Stimulated activated CD8-positive, alpha-beta memory T cell treated with anti-CD3 and anti-CD28 coated beads, Interleukin-4, amount 100 ng/mL, for 4 hours (primary cell): ENCODE measurements at regions not wholly inside any gene's neighbourhood (a gene's known extent, or its start where the extent isn't known, plus 50 kb on each side); places are given as distances from the start of the nearest gene placed in this dataset.
A peak's percentile ranks its signal among the peaks of the same experiment; 100 is the strongest.
"Not testable (repeated sequence)": the region's sequence is repeated elsewhere in the genome, so short reads cannot be mapped to it uniquely, and the experiment has no call there.

Source experiments
- DNase-seq, 2 donors: peaks; one replicate each; pipeline ENCODE4 v3.0.0-alpha.2; 2020; ENCODE audit warnings: low read depth in 2 of 2, low spot score in 1 of 2

DNA sequence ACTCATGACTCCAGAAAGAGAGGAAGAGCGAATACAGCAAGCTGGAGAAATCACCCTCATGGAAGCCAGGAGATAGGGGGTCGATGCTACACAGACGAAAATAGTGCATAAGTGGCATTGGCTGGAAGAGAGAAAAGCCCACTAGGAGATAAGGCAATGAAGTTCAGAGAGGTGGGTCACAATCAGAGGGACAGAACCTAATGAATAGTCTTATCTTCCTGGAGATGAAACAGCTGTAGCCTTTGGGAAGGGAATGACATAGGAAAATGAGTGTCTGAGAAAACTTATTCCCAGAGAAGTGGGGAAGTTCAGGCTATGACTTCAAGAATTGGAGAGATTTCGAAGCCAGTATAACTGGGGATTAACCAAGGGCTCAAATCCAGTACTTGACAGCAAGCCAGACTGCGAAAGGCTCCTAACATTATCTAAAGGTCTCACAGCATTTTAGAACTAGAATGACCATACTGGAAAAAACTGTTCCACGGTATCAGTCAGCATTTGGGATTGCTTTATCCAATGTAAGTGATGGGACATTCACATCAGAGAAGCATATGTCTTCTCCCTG lies 211.1 kb downstream of the ZNF365 start:
- no peak for DNase-seq

DNA sequence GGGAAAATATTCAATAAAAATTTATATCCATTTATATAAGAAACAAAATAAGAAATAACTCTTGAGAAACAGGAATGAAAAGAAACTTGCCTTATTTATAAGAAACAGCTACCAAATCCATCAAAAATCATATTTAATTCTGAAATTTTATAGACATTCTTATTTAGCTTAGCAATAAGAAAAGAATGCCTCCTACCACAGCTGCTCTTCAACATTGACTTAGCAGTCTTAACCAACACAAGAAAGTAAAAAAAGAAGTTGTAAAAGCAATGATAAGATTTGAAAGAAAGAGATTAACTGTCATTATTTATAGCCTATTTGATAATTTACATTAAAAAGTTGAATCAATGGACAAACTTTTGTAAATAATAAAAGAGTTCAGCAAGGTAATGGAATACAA lies 212.8 kb downstream of the ZNF365 start:
- DNase-seq: no peak

DNA sequence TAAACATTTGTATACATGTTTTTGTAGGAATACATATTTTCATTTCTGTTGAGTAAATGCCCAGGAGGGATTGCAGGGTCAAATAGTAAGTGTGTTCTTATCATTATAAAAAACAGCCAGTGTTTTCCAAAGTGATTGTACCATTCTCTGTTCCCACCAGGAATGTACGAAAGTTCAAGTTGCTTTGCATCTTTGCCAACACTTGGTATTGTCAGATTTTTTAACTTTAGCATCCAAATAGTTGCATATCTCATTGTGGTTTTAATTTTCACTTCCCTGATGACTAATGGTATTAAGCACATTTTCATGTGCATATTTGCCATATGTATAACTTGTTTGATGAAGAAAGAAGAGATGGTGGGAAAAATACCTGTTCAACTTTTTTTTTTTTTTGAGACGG lies 213.9 kb downstream of the ZNF365 start:
- DNase-seq: no peak

DNA sequence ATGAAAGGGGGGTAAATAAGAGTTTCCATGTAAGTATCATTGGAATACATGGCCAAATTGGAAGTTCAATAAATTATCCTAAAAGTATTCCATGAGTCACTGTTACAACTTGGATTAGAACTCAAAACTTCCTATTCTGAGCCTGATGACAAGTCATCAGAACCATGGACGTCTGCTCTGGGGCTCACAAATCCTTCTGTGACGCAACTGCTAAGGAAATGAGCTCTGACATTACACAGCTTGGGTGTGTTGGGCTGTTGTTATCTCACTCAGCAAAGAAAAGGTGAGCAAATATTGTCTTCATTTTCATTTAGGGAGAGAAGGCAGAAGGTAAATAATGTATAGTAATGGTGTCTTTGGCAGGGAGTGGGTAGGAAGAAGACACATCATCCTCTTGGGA lies 214.8 kb upstream of the ADO start:
- DNase-seq: no peak

DNA sequence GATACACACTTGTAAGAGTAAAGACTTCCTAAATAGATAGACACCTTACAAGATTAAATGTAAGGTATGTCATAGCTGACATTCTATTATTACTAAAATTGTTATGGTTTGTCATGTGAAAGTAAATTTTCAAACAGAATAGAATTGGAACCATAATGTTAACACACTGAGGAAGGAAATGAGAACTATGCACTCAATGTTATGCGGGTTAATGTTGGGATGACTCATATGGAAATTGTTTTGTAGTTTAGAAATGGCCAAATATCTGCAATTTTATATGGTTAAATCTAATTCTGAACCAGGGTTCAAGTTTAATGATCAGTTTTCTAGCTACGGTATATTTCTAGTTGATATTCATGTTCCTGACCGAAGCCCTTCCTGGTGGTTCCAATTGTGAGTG lies 214.2 kb upstream of the ADO start:
- no peak for DNase-seq

DNA sequence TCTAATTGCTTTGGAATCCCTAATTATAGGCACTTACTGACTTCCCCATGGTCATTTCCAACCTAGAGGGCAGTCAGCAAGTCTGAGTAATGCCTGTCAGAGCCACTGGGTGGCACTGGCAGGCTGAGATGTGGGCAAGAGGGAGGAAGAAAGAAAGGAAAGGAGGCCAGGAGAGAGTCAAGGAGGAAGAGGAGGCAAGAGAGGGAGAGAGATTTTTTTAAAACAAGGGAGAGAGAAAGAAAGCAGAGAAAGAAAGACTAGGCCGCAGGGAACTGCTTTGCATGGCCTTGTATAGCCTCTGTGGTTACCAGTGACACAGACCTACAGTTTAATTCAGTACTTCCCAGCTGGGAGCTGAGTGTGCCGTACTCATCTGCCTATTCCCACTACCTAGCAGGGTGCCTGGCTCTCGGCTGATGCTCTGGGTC lies 210.4 kb upstream of the ADO start:
- DNase-seq: no peak

DNA sequence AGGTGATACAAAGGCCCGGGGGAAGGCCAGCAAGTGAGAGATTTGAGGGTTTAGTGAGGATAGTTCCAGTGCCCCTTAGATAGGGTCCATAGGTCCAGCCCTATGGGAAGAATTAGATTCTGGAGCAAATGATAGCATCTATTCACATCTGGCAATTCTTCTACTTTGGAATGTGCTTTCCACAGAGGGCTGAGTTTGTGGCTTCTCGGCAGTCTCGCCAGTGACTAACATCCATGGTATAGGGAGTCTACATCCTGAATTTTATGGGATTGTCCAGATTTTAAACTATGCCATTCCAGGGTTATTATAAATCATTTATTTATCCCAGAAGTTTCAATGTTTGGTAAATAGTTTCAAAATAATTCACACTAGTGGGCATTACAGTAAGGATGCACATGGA lies 207.3 kb upstream of the ADO start:
- DNase-seq: no peak

DNA sequence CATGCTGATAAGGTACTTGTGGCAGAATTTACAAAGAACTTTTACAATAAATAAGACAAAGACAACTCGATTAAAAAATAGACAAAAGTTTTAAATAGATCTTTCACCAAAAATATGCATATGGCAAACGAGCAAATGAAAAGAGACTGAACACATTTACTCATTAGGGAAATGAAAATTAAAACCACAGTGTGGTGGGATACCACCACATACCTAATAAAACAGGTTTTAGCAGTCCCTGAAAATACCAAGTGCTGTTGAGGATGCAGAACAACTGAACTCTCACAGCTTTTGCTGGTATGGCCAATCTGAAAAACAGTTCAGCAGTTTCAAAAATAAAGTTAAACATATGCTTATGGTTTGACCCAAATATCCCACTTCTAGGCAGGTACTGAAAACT lies 205.4 kb upstream of the ADO start:
- no peak for DNase-seq

DNA sequence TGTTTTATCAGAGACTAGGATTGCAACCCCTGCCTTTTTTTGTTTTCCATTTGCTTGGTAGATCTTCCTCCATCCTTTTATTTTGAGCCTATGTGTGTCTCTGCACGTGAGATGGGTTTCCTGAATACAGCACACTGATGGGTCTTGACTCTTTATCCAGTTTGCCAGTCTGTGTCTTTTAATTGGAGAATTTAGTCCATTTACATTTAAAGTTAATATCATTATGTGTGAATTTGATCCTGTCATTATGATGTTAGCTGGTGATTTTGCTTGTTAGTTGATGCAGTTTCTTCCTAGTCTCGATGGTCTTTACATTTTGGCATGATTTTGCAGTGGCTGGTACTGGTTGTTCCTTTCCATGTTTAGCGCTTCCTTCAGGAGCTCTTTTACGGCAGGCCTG lies 198.0 kb upstream of the ADO start:
- DNase-seq: not testable (repeated sequence)

DNA sequence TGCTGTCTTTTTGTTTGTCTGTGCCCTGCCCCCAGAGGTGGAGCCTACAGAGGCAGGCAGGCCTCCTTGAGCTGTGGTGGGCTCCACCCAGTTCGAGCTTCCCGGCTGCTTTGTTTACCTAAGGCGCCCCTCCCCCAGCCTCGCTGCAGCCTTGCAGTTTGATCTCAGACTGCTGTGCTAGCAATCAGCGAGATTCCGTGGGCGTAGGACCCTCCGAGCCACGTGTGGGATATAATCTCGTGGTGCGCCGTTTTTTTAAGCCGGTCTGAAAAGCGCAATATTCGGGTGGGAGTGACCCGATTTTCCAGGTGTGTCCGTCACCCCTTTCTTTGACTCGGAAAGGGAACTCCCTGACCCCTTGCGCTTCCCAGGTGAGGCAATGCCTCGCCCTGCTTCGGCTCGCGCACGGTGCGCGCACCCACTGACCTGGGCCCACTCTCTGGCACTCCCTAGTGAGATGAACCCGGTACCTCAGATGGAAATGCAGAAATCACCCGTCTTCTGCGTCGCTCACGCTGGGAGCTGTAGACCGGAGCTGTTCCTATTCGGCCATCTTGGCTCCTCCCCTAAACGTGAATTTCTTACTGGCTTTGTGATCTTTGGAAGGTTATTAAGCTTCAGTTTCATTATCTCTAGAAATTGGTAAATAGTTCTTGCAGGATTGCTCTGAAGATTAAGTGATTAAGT lies 196.2 kb upstream of the ADO start:
- not testable (repeated sequence) for DNase-seq

DNA sequence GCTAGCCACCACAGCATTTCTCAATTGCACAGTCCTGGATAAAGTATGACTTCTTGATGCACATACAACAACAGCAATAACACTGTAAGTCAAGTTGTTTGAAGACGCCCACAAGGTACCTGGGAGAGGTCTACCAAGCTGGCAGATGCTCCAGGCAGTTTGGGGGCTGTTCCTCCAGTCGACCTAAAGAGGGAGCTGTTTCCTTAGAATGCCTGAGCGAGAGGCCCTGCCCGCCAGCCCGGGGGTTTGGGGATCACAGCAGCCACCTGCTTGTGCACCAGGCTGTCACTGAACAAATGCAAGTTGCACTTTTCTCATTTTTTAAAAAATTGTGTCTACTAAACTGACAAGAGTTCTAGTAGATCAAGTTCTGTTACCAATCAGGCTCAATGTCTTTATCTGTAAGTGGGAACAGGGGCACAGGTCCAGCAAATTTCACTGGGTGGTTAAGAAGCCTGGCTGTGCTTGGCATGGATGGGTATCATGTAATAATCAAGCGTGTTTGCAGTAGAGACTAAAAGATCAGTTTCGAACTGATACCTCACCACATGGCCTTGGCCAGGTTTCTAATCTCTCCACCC lies 193.8 kb upstream of the ADO start:
- peak; percentile 58 to 62 for DNase-seq

DNA sequence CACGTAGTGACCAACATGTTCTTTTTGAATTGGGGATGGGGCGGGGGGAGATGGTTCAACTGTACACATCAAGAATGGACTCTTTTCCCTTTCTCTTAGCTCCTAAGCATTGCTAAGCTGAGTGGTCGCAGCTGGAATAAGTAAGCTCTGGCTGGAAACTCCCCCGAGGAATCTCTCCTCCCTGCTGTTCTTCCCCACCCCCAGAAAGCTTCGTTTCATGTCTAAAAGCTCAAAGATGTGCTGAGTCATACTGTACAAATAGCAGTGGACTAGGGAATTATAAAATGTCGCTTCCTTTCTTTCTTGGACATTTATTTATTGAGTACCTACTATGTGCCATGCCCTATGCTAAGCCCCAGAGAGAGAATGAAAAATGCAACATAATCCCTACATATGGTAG lies 191.1 kb upstream of the ADO start:
- DNase-seq: no peak

DNA sequence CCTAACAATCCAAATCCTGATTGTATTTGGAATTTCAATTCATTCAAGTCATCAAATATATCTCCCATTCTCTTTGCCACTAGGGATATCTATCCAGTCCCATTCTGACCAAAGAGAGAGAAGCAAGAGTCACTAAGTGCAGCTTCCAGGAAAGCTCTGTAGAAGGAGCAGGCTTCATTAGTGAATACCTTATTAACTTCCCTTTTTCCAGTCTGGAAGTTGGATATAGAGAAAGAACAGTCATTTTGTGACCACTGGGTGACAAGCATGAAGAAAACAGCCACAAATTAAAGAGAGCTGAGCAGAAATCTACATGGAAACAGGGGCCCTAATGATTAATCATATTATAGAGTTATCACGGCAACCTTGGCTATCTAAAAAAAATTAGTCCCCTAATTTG lies 190.7 kb upstream of the ADO start:
- no peak for DNase-seq

DNA sequence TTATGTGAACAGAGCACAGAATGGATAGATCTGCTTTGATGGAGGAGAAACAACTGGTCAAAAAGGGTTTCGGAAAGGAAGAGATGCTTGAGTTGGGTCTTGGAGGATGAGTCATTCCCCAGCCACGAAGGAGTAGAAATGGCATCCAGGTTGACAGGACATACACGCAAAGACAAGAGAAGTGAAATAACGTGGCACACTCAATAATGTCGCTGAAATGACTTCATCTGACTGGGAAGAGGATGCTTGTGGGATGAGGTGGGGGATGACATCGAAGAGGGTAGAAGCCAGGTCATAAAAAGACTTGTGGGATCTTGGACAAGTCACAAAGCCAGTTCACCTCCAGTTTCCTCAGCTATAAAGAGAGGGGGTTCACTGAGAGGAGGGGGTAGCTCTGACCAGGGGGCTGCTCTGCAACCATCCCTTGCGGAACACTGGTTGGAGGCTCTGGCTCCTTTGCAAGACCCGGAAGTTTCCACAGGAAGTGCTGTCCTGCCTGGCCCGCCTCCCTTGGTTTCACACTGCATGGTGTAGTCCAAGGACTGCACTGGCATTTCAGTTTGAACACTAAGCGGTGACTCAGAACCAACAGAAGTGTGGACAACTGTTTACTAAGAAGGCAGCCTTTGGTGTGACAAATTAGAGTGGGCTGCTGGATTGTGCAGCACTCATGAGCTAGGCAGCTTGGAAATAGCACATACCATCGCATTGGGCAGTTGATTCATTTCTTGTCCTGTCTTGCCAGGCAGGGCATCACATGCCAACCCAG lies 189.9 kb upstream of the ADO start:
- DNase-seq: no peak

DNA sequence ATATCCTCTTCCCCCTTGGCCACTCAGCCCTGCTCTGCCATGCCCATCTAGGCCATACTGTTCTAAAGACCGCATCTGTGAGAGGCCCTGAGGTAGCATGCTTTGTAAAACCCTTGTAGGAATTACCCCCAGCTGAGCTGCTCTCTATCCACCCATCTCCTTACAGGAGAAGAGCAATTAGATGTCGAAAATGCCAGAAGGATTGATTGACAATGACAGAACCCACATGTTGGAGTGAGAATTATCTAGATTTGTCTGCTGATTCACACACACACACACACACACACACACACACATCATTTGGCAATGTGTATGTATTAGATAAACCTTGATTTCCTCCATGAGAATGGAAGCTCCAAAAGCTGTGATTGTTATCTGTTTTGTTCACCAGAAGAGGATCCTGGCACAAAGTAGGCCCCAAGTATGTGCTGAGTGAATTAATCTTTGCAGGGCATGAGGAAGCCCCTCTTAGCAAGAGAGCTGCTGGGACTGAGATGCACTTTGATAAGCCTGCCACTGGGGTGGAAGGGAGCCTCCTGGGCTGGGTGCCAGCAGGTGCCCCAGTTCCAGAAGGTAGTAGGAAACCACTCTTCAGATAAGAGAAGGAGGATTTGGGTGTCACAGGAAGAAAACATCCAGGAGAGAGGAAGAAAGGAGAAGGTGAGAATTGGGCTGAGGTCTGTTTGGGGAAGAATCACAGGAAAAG lies 187.5 kb upstream of the ADO start:
- DNase-seq: no peak

DNA sequence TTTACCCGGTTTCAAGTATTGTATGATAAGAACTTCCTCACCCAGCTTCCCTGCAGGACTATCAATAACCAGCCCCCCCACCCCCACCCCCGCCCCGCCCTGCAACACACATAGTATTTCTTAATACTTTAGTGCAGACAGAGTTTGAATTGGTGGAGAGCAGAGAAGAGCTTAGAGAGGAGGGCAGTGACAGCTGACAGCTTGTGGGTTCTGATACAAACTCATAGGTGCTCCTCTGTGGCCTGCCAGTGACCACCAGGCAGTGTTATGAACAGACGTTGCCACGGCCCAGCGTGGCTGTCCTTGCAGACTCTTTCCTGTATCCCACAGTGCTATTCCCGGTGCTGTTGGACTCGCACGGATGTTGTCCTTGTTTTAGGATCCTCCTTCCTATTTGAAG lies 186.9 kb upstream of the ADO start:
- no peak for DNase-seq

DNA sequence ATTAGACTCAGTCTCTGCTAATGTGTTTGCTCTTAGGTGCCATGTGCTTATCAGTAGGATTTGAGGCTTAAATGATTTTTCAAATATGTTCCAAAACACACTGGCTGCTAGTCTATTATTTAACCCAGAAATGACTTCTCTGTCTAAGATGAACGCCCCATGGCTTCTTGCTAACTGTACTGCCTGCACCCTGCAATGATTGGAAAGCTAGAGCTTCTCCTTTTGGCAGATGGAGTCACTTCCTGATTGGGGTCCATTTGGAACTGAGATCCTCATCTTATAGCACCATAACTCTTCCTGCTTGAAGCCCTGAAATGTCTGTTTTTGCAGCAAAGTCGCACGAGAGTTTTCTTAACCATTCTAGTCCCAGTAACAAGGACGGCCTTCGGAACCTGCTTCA lies 186.5 kb upstream of the ADO start:
- DNase-seq: no peak

DNA sequence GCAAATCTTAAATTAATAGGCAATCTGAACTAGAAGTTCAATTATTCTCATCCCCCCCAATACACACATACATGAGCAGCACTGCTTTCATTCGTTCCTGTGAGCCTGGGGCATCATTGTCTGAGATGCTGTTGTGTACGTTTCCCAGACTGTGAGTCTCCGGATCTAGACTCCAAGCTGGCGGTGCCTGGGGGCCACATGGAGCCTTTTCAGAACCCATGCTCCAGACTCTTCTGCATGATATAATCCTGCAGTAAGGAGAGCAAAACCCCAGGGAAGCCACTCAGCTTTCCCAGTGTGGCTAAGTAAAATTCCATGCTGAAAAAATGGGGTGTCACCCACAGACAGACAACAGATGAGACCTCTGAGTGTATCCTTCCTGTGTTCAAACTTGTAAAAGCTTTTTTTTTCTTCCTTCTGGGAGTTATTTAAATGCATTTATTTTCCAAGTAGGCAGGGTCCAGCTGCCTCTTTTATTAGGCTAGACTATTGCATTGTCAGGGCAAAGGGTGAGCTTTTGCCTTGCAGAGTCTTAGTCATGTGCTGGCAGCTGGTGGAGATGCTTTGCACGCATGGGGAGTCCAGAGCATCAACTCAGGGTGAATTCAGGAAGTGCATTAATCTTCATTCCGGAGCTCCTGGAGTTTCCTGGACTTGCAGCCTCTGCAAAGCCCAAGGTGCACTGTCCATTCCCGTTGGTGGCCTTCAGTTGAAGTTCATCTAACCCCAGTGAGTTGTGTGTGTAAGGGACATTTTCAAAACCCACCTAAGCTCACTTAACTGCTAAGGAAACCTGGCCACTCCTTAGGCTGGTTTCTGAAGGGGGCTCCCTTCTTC lies 185.7 kb upstream of the ADO start:
- DNase-seq: no peak

DNA sequence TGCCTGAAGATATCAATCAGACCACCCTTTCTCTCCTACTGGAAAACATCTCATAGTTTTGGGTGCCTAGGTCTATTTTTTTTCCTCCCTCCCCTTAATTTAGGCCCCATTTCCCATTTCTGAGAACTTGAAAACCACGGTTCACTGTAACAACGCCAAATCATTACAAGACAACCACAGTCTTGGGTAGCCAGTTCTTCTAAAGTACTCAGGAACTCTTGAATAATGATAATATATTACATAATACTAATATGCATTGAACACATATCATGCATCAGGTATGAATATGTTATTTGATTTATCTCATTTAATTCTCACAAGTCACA lies 185.1 kb upstream of the ADO start:
- DNase-seq: no peak

DNA sequence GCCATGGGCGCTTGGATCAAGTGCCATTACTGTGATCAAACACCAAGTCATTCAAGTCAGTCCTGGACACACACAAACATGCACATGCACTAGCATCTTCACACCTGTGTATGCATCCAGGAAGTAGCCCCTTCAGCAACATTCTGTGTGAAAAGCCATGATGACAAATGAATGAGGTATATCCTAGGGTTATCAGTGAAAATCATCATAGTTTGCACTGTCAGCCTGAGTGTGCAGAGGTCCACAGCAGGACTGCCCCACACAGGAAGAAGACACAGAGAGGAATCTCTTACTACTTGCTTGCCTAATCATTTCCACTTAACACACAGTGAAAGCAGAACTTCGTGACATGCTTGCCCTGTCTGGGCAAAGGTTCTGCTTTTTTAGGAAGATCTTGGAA lies 184.0 kb upstream of the ADO start:
- DNase-seq: no peak

DNA sequence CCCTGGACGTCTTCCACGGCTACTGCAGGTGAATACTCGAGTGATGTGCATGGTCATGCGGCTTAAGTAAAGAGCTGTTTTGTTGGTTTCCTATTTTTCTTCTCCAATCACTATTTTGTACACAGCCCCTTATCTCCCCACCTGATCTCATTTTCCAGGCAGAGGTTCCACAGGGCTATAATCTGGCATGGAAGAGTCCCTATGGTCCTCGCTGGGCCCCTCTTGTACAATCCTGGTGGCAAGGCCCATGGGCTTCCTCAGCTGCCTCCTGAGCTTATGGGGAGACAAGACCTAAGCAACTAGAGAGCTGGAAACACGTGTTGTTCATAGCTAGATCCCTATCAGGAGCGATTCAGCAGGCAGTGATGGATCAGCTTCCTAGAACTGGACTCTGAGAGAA lies 181.3 kb upstream of the ADO start:
- DNase-seq: no peak
